Ovary (tissue), 7 donors: ENCODE measurements at regions not wholly inside any gene's neighbourhood (a gene's known extent, or its start where the extent isn't known, plus 50 kb on each side); places are given as distances from the start of the nearest gene placed in this dataset.

Experiments
- DNase-seq, 5 donors: peaks; one replicate each; pipeline ENCODE4 v3.0.0-alpha.2; 2019 to 2020
- H3K27ac ChIP-seq, 2 donors: fragments of 200-600 bp; one replicate each; pipeline versions ENCODE4 v1.5.1 to v1.8.0; 2019 to 2022
- H3K27me3 ChIP-seq: fragments of 200-600 bp; one replicate; pipeline ENCODE4 v1.8.0; 2022
- H3K36me3 ChIP-seq: fragments of 200-600 bp; sonication (generic); one replicate; pipeline ENCODE4 v1.5.1; 2019
- H3K4me1 ChIP-seq: one replicate; pipeline ENCODE4 v1.8.1; 2013; ENCODE audit warnings: mild to moderate bottlenecking, moderate library complexity; ENCODE audit not compliant: insufficient read depth
- H3K4me3 ChIP-seq: fragments of 200-600 bp; sonication (generic); one replicate; pipeline ENCODE4 v1.5.1; 2017
- H3K9me3 ChIP-seq, 2 donors: fragments of 200-600 bp in 1 of 2; sonication (generic) in 1 of 2; one replicate each; pipeline versions ENCODE4 v1.5.1 to v1.8.1; 2013 to 2019; ENCODE audit warnings: mild to moderate bottlenecking in 1 of 2, moderate library complexity in 1 of 2
- CTCF ChIP-seq, 3 donors: fragments of 450-650 bp in 2 of 3; fragments of 200-600 bp in 1 of 3; IDR thresholded peaks; one replicate each; pipeline versions ENCODE4 v1.5.1 to v1.8.0; 2016 to 2022; ENCODE audit warnings: antibody characterized with exemption in 3 of 3, mild to moderate bottlenecking in 1 of 3
- EP300 ChIP-seq: sonication (generic); formaldehyde crosslinking; IDR thresholded peaks from one replicate; pipeline ENCODE4 v1.6.1; 2017; ENCODE audit warnings: antibody characterized with exemption
- POLR2A ChIP-seq: fragments of 450-650 bp; IDR thresholded peaks from one replicate; pipeline ENCODE4 v1.6.1; 2017; ENCODE audit warnings: antibody characterized with exemption, mild to moderate bottlenecking, moderate library complexity
- WGBS, 3 donors: extraction: QIAGEN DNeasy Blood & Tissue Kit in 1 of 3; methylation state at CpG; one replicate each; pipeline versions ENCODE4 v1.1.5 to v1.1.7; 2013 to 2017; 5-methylcytosine and 5-hydroxymethylcytosine counted together
- intact Hi-C, 4 donors: fragments of 100-400 bp; cut with DNase I; formaldehyde crosslinking; loops; one replicate each; pipeline versions ENCODE4 v1.11.0 to v1.15.1; 2022 to 2023
- donor health status: DM: no; HTN: no; CAD: no; lungs with moderate emphysema.
- donor health status: DM: no; HTN: no; CAD: no.
- donor health status: Bipolar disorder and iron deficiency.
- donor health status: DM: no; HTN: no; CAD: no.
- donor health status: DM: yes; HTN: yes; CAD: no.

GRCh38 chr15:37246065-37246464 is 145.7 kb upstream of the MEIS2 start:
- Histone ChIP-seq H3K4me3 (no peak overlapping the region), H3K27ac (no peak overlapping the region), H3K27me3 (no peaks in the 10 kb centered on the region), H3K4me1 (no peaks in the 10 kb centered on the region), H3K9me3 (no peaks in the 10 kb centered on the region), H3K36me3 (no peaks in the 10 kb centered on the region)
- TF ChIP-seq CTCF (IDR thresholded peaks at IDR 0.05) (no peak), EP300 (no peak), POLR2A (no peak)
- 31 to 54% (median 43%) methylated on average over 1 of the region's 1 CpG for WGBS, 3 donors
- no peak for DNase-seq
- intact Hi-C loops: no loop called here

GRCh38 chr15:37246856-37247255 is 146.5 kb upstream of the MEIS2 start:
- 85 to 97% (median 94%) methylated on average over 3 of the region's 3 CpGs for WGBS, 3 donors
- Histone ChIP-seq H3K27ac (no peak overlapping the region), H3K36me3 (no peaks in the 10 kb centered on the region), H3K9me3 (no peaks in the 10 kb centered on the region), H3K4me1 (no peaks in the 10 kb centered on the region), H3K27me3 (no peaks in the 10 kb centered on the region), H3K4me3 (no peak overlapping the region)
- intact Hi-C loops: no loop called here
- DNase-seq: no peak
- TF ChIP-seq CTCF (IDR thresholded peaks at IDR 0.05): no peak
- TF ChIP-seq EP300: no peak
- no peak for TF ChIP-seq POLR2A

GRCh38 chr15:37249249-37249648 is 148.9 kb upstream of the MEIS2 start:
- intact Hi-C loops: no loop called here
- H3K9me3 ChIP-seq: no peaks in the 10 kb centered on the region
- H3K4me3 ChIP-seq: no peak overlapping the region
- no peaks in the 10 kb centered on the region for H3K4me1 ChIP-seq
- no peaks in the 10 kb centered on the region for H3K27me3 ChIP-seq
- no peak overlapping the region for H3K27ac ChIP-seq
- no peak for TF ChIP-seq CTCF (IDR thresholded peaks at IDR 0.05)
- no peak for TF ChIP-seq EP300
- no peak for TF ChIP-seq POLR2A
- H3K36me3 ChIP-seq: no peaks in the 10 kb centered on the region
- DNase-seq: no peak

GRCh38 chr15:37252530-37252929 is 152.2 kb upstream of the MEIS2 start:
- Histone ChIP-seq H3K4me3 (no peak overlapping the region), H3K27ac (no peak overlapping the region), H3K4me1 (no peaks in the 10 kb centered on the region), H3K27me3 (no peaks in the 10 kb centered on the region), H3K36me3 (no peaks in the 10 kb centered on the region), H3K9me3 (no peaks in the 10 kb centered on the region)
- intact Hi-C loops: no loop called here
- TF ChIP-seq CTCF (IDR thresholded peaks at IDR 0.05) (no peak), EP300 (no peak), POLR2A (no peak)
- 62 to 65% (median 65%) methylated on average over 3 of the region's 3 CpGs for WGBS, 3 donors
- no peak for DNase-seq

GRCh38 chr15:37253877-37254276 is 153.5 kb upstream of the MEIS2 start:
- H3K4me1 ChIP-seq: no peaks in the 10 kb centered on the region
- intact Hi-C loops: no loop called here
- TF ChIP-seq POLR2A (no peak), CTCF (IDR thresholded peaks at IDR 0.05) (no peak), EP300 (no peak)
- WGBS, 3 donors: 53 to 64% (median 57%) methylated on average over 7 of the region's 7 CpGs
- no peaks in the 10 kb centered on the region for H3K9me3 ChIP-seq
- H3K4me3 ChIP-seq: no peak overlapping the region
- H3K27ac ChIP-seq: no peak overlapping the region
- no peaks in the 10 kb centered on the region for H3K36me3 ChIP-seq
- no peak for DNase-seq
- no peaks in the 10 kb centered on the region for H3K27me3 ChIP-seq
